ENCODE measurements at regions not wholly inside any gene's neighbourhood (a gene's known extent, or its start where the extent isn't known, plus 50 kb on each side); places are given as distances from the start of the nearest gene placed in this dataset.

DNA sequence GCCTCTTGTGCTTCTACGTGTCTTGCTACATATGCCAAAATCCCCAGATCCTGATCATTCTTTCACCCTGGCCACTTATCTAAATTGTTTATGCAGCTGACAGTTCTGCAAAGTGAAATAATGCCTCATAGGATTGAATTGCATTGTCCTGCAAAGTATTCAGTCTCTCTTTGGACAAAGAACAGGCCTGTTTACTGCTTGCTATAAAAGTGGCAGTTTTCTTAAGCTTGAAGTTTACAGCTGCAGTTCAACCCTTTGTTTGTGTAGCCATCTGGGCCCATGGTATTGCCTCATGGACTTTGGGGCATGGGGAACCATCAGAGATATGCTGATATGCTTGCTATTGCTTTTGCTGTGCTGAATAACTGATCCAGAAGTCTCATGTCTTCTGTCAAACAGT, 523.2 kb downstream of the OTOL1 start:
- no peak for DNase-seq

DNA sequence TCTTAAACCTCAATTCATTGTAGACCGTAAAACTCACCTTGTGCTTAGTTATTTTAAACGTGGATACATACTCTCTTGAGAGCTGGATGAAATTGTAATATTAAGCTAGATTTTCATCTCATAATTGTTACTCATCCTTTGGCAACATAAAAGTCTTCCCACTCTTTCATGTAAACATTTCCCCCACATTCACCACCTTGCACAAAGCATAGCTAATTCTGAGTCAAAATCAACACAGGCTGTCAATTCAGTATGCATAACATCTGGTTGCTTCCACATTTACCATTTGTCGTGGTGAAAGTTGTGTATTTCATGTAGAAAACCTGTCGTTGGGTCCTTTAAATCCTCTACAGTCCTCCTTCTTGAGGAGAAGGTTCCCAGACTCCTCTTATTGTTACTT, 524.6 kb downstream of the OTOL1 start:
- no peak for DNase-seq

DNA sequence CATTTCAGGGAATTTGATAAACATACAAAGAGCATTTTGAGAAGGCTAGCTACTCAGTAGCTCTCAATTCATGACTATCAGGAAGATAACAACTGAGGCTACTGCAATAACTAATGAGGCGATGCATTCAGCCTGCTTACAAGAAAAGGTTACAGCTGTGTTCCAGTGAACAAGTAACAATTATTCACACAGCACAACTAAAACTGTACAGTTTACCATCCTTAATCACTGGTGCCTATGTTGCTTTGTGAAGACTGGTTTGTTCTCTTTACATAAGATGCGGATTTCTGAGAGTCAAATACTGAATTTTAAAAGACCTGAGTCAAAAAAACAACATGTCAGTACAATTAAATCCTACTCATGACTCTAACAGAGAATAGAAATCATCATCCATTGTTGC, 526.3 kb downstream of the OTOL1 start:
- DNase-seq, result no peak

DNA sequence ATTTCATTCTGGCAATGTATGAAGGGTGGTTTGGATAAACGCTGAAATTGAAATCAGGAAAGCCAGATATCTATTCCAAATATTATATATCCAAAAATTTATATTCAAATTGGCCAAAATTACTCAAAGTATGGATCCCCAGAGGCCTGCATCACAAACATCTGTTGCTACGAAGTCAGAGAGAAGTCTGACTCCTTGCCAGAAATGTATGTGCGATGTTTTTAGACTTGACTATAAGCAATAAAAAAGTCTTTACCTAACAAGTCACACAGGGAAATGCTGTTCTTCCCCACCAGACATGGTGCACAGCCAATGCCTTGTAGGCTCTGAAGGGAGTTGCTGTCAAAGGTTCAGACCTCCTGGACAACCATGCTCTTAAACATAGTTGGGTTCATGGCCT, 533.1 kb downstream of the OTOL1 start:
- no peak for DNase-seq

DNA sequence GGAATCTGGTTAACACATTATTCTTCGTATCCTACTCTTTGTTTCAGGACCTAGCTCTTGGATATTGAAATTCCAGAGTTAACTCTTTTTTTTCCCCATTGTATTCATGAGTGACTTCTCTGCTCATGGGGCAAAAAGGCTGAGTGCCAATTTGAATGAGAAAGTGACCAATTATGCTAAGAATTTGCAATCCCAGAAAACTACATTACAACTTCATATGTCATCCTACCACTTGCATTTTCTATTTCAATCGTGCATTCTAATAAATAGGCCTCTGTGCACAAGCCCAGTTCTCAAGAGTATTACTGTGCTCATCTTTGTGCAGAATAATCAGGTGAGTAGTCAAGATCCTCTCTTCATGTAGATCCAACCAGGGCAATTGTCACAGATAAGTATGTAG, 537.8 kb downstream of the OTOL1 start:
- DNase-seq, result no peak

DNA sequence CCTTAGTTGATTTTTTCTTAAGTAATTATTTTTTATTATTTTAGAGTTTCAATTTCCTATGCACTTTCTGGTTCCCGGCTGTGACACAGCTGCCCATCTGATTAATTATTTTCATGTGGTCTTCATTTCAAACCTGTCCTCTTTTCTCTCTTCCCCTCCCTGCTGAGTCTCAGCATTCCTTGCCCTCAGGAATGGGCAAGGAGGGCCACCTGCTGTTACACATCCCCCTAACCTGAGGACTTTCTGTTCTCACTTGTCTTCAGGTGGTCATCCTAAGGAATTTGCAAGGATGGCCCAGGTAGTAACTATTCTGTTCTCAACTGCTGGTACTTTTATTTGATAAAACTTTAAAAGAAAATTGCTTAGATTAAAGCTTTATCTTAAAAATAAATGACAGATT, 545.0 kb downstream of the OTOL1 start:
- DNase-seq, result no peak

DNA sequence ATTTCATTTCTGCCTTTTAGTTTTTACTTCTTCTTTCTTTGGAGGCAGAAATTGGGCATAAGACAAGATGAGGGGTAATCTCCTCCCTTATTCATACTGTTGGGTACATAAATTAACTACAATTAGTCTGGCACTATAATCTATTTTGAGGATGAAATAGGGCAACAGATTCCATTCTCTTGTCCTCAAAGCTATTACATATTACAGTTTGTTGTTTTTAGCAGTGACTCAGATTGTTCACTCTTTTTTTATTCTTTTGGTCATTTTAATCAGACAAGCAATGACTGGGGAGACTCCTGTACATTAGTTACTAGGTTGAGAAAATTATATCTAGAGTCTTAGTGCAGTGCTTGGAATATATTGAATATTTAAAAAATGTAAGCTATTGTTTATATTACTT, 556.0 kb downstream of the OTOL1 start:
- DNase-seq, result no peak

DNA sequence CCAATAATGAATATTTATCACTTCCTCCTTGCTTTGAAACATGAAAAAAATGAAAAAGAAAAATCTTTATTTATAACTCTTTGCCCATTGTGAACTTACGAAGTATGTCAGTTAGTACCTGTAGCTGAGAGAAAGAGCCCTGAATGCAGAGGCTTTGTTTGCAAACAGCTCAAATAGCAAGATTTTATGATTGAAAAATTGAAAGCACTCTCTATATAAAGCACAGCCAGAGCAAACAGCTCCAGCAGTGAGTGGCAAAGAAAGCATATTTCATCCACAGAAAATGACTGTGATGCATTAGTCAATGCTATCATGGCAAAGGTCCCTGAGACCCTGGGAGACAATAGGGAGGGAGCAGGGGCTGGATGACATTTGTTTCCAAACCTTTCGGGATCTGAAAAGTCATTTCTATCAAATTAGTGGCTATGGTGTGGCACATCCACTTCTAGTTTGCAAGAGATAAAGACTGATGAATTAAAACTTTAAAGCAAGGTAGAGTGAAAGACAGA, 576.1 kb downstream of the OTOL1 start:
- no peak for DNase-seq

DNA sequence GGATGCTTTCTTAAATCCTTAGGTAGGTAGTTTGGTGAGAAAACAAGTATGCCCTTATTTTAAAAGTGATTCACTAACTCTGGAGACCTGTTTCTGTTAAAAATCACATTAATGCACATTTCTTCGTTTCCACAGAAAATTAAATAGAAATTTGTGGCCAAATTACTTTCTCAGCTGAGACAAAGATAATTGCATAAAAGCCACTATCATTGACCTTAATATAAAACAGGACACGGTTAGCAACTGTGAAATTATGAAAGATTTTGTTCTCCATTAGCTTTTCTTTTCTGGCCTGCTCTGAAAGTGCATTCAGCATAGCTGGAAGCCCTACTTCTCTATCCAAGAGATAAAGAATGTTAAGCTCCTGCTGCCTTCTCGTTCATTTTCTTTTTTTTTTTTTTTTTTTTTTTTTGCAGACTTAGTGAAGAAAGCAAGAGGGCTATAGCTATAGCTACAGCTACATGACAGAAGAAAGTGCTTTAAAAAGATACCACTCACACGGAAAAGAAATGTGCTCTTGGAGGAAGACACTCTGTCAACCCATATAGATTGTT, 576.9 kb downstream of the OTOL1 start:
- DNase-seq, result no peak

DNA sequence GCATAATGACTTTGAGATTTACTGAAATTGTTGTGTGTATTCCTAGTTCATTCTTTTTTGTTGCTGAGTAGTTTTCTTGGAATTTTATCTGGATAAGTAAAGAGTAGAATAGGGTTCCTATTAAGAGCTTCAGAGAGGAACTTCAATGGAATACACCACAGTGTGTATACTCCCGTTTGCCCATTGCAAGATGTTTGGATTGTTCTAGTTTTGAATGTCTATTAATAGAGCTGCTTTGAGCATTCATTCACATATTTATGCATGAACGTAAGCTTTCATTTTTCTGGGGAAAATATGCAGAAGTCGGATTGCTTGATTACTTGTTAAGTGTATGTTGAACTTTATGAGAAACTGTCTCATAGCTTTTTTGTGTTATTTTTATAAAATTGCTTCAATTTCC, 580.5 kb downstream of the OTOL1 start:
- no peak for DNase-seq

DNA sequence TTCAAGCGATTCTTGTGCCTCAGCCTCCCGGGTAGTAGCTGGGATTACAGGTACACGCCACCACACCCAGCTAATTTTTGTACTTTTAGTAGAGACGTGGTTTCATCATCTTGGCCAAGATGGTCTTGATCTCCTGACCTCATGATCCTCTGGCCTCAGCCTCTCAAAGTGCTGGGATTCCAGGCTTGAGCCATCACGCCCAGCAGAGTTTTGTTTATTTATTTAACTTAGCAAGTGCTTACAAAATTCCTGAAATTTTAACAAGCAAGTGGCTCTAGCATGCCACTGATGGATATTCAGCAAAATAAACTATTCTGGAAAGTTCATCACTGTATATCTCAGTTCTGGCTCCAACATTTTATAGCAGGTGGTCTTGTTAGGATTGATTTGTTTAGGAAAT, 585.9 kb downstream of the OTOL1 start:
- DNase-seq, result no peak

DNA sequence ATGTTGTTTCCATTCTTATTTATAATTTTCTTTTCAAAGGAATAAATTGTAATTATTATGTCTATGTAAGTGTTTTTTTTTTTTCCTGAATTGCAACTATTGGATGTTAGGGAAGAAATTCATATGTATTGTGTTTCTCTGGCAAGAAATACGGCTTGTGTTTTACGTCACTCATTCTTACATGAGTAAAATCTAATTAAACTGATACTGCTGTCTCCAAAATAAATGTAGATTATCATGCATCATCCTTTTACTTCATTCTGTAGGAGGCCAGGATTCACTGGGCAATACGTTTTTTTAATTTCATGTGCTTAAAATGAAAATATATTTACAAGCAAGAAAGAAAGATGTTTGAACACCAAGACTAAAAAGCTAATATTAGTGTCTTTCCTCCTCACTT, 590.8 kb downstream of the OTOL1 start:
- DNase-seq, result no peak

DNA sequence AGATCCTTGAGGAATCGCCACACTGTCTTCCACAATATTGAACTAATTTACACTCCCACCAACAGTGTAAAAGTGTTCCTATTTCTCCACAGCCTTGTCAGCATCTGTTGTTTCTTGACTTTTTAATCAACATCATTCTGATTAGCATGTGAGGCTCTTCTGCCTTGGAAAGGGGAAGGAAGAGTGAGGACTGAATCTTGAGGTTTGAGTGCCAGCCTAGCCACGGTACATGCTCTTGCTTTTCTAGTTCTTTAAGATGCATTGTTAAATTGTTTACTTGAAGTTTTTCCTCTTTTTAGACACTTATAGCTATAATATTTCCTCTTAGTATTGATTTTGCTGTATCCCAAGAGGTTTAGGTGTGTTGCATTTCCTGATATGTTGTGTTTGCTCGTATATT, 596.1 kb downstream of the OTOL1 start:
- DNase-seq, result no peak

DNA sequence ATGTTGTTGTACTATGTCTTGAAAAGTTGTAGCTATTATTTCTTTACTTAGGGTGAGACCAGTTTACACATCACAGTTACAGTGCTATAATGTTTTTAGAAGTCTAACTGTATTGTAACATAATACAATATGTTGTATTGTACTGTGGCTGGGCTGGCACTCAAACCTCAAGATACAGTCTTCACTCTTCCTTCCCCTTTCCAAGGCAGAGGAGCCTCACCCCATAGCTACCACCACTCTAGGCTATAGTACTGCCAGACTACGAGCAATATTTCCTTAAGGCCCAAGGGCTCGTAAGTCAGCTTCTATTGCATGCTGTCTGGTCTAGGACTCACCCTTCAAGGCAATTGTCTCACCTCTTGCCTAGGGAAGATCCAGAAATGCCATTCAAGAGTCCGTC, 597.7 kb downstream of the OTOL1 start:
- DNase-seq, result no peak

DNA sequence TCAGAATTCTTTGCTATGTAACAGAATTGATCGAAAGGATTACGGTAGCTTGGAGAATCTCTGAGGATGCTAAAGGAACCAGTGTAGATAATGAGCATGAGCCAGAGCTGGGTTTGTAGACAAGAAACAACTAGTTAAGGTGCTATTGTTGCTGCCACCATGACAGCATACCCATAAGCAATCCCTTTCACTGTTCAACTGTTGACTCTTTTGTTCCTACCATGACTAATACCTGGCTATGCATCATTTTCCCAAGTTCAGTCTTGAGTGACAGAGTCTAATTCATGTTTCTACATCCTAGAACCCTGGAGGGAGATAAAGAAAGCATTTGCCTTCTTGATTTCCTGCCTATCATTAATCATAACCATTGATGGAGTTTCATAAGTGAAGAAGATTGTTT, 600.3 kb downstream of the OTOL1 start:
- no peak for DNase-seq

DNA sequence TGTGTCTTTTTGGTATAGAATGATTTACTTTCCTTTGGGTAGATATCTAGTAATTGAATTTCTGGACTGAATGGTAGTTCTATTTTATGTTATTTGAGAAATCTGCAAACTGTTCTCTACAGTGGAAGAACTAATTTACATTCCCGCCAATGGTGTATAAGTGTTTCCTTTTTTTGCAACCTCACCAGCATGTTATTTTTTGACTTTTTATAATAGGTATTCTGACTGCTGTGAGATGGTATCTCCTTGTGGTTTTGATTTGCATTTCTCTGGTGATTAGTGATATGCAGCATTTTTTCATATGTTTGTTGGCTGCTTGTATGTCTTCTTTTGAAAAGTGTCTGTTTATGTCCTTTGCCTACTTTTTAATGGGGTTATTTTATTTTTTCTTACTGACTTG, 607.2 kb downstream of the OTOL1 start:
- no peak for DNase-seq

DNA sequence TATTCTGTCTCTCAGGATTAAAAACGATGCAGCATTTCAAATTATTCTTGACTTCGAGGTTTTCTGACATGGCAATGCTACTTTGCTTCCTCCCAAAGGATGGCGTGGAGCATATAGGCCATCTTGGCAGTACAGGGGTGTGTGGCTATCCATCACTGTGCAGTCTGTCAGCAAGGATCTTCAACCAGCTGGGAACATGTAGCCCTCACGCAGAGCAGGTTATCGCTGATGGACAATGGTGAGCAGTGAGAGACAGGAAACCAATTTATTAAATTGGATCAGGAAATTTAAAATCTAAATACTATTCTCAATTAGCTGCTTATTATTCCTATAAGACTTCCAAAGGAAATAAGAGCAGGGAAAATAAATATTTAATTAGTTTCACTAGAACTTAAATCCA, 615.3 kb downstream of the OTOL1 start:
- DNase-seq, result no peak

DNA sequence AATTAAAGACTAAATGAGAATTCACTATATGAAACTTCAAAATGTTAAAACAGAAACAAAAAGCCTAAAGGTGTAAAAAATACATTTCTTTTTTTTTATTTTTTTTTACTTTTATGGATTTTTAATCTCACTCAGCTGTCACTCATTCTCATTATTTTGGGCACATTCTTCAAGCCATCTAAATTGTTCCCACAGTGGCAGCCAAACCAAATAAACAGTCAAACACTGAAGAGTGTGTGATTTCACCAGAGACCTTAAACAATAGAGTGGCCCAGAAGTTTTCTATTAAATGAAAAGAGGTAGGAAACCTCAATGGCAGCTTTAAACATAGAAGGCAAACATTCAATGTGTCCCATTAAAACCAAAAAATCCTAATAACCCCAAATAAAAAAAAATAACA, 616.1 kb downstream of the OTOL1 start:
- no peak for DNase-seq

DNA sequence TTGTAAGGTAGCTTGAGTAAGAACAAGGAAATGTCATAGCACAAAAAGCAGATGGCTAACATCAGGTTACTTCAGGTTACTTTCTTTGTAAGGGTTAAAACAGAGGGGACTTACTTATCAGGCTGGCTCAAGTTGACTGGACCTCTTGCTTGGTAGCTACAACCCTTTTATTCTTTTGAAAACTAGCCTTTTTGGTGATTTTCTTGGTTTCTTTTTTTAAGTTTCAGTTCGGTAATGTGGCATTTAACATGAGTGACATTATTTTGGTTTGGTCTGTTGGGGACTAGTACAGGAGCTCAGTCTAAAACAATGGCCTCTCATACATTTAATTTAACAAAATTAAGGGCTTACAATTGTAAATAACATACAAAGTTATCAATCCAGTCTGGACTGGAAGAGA, 621.4 kb downstream of the OTOL1 start:
- DNase-seq, result no peak

DNA sequence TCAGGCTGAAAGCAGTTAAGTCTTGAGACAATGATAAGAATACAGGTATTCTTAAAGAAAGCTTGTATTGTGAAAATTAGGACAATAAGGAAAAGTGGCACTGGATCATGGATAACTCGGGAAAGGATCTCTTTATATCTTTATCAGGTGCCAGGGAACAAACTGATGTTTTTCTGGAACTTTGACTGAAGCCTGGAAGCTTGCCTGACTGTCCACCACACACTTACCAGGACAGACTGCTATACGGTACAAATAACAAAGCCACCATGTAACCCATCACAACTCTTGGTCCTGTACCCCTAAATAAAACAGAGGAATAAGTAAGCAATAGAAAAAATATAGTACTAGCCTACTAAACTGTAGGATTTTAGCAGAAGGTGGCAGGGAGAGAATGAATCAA, 623.0 kb downstream of the OTOL1 start:
- no peak for DNase-seq

DNA sequence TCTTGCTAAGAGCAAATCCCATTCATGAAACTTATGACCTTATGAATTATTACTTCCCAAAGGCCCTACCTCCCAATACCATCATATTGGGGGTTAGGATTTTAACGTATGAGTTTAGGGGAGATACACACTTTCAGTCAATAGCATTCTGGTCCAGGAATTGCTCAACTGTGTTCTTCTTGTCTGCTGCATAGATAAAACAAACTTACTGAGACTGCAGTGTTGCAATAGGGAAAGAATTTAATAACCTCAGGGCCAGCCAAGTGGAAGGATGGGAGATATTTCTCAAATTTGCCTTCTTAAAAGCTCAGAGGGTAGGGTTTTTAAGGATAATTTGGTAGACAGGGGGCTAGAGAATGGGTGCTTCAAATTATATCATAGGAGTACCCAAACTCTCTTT, 625.8 kb downstream of the OTOL1 start:
- DNase-seq, result no peak

DNA sequence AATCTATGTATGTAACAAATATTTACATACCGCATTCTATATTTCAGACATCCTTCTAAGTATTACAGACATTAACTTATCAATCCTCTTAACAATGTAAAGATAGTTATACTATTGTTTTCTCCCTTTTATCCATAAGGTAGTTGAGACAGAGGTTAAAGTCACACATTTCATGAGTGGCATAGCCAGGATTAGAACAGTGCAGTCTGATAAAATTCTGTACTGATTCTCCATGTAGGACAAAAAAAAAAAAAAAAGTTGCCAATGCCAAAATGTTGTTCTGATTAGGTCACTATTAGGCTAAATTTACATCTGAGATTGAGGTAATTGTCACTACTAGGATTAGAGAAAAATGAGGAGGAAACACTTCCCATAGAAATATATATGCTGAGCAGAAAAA, 629.2 kb downstream of the OTOL1 start:
- DNase-seq, result no peak

DNA sequence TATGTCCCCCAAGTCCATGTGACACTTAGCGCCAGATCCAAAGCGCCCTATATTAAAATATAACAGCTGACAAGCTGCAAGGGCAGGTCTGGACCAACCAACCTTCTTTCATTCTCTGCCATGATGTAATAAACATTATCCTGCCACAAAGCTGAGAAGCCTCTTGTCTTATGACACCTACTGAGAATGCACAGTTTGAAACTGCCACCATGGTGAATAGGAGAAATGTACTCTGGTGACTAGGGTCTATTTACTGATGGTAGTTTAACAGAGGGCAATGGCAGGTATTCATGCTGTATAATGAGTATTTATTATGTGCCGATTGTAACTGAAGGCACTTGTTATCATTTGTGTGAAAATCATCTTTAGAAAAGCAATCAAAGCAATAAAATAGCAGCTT, 634.0 kb downstream of the OTOL1 start:
- no peak for DNase-seq

DNA sequence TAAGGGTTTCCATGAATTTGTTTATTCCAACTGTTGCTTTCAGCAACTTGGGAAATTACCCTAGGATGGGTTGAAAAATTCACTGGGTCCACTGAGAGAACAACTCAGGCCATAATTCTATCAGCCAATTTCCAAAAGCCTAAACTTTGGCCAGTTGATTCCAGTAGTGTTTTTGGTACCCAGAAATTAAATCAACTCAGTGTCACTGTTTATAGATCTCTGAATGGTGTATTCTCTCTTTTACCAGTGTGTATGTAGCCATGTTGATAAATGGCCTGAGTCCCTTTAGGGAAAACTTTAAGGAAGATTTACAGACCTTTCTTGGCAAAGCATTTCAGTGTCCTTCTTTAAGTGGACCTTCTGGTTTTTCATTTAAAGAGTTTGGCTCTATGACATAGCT, 636.4 kb downstream of the OTOL1 start:
- no peak for DNase-seq

DNA sequence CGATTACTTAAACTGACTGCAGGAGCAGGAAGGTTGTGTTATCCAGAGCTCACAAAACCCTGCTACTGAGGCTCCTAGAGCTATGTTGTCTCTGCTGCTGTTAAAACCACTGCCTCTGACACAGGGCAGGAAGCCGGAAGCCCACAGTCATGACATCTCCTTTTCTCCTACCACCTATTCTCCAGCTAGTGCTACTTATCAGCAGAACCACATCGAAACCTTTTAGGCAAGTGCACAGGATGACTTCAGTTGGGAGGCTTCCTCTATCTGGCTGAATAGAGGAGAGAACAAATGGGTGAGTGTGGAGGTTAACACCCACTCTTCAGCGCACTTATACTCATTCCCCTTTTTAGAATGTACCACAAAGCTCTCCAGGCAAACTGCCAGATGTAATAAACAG, 638.0 kb downstream of the OTOL1 start:
- DNase-seq, result no peak

DNA sequence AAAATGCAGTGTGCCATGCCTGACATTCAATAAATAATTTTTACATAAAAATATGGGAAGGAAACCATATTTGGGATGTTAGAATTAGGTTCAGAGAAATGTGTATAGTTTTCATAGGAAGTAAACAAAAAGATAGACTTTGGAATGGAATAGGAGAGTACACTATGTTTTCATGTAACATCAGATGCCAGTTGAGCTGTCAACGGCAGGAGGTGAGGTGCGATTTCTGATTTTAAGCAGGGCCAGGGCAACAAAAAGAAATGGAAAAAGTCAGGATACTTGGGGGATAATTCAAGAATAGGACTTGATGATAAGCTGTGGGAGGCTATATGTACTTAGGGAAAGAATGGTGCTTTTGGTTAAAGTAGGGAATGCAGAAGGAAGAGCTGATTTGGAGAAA, 639.5 kb downstream of the OTOL1 start:
- DNase-seq, result no peak

Data from DMS79 (cell line).